Lung (tissue), 11 donors: ENCODE measurements at regions not wholly inside any gene's neighbourhood (a gene's known extent, or its start where the extent isn't known, plus 50 kb on each side); places are given as distances from the start of the nearest gene placed in this dataset.

Source experiments
- ATAC-seq: fragments of 200-7000 bp; cut with Tn5 transposase; one replicate; pipeline ENCODE4 v1.9.1; 2020; ENCODE audit warnings: moderate number of reproducible peaks; ENCODE audit not compliant: insufficient read depth, low FRiP score
- DNase-seq, 3 donors: peaks; one replicate each; pipeline ENCODE4 v3.0.0-alpha.2; 2013 to 2017
- H3K27ac ChIP-seq, 2 donors: one replicate each; pipeline ENCODE4 v1.5.1; 2013; ENCODE audit warnings: mild to moderate bottlenecking in 2 of 2, moderate library complexity in 2 of 2, control low read depth in 1 of 2, inconsistent platforms in 1 of 2, low read depth in 1 of 2, low read length in 1 of 2
- H3K27me3 ChIP-seq, 3 donors: one replicate each; pipeline ENCODE4 v1.5.1; 2013; ENCODE audit warnings: low read length in 2 of 3; ENCODE audit not compliant: control insufficient read depth in 3 of 3, insufficient read depth in 3 of 3
- H3K36me3 ChIP-seq, 4 donors: one replicate each; pipeline ENCODE4 v1.5.1; 2013; ENCODE audit warnings: low read length in 4 of 4, mild to moderate bottlenecking in 1 of 4, moderate library complexity in 1 of 4; ENCODE audit not compliant: control insufficient read depth in 4 of 4, insufficient read depth in 4 of 4
- H3K4me1 ChIP-seq, 5 donors: one replicate each; pipeline ENCODE4 v1.5.1; 2013; ENCODE audit warnings: low read length in 5 of 5, mild to moderate bottlenecking in 2 of 5, moderate library complexity in 1 of 5; ENCODE audit not compliant: control insufficient read depth in 5 of 5, insufficient read depth in 5 of 5
- H3K4me3 ChIP-seq: one replicate; pipeline ENCODE4 v1.5.1; 2013; ENCODE audit warnings: mild to moderate bottlenecking, control low read depth, moderate library complexity
- H3K9ac ChIP-seq, 2 donors: one replicate each; pipeline ENCODE4 v1.5.1; 2013; ENCODE audit warnings: low read length in 2 of 2, control low read depth in 1 of 2; ENCODE audit not compliant: insufficient read depth in 1 of 2
- H3K9me3 ChIP-seq, 4 donors: one replicate each; pipeline ENCODE4 v1.5.1; 2013; ENCODE audit warnings: low read length in 3 of 4, mild to moderate bottlenecking in 1 of 4, moderate library complexity in 1 of 4; ENCODE audit not compliant: control insufficient read depth in 4 of 4, insufficient read depth in 3 of 4
- CTCF ChIP-seq: IDR thresholded peaks from 2 replicates; pipeline ENCODE4 v1.5.1; 2012; ENCODE audit warnings: mild to moderate bottlenecking; ENCODE audit errors: control extremely low read depth, extremely low read depth
- WGBS, 2 donors: extraction: QIAGEN DNeasy Blood & Tissue Kit; methylation state at CpG; one replicate each; pipeline ENCODE4 v1.1.7; 2013; 5-methylcytosine and 5-hydroxymethylcytosine counted together
- donor health status: control.
- donor health status: control.
- donor health status: Bipolar disorder and iron deficiency.
- donor health status: healthy.
- donor health status: DM: yes; HTN: yes; CAD: no.

GRCh38 chr3:145737952-145738351 is 423.0 kb downstream of the PLOD2 start:
- 96 to 100% methylated on average over 1 of the region's 1 CpG for WGBS, 2 donors
- ATAC-seq (no peak), DNase-seq (no peak)
- Histone ChIP-seq H3K36me3 (no peaks in the 10 kb centered on the region), H3K9me3 (no peaks in the 10 kb centered on the region), H3K4me1 (no peaks in the 10 kb centered on the region), H3K27ac (no peak overlapping the region), H3K4me3 (no peak overlapping the region), H3K27me3 (no peaks in the 10 kb centered on the region), H3K9ac (no peak overlapping the region)
- no peak for TF ChIP-seq CTCF

- no peaks in the 10 kb centered on the region for H3K27me3 ChIP-seq
- ATAC-seq = no peak
- WGBS, 2 donors = 74 to 80% methylated on average over 4 of the region's 4 CpGs
Observed at GRCh38 chr3:145739926-145740325, 421.1 kb downstream of the PLOD2 start.

GRCh38 chr3:145750657-145751056 is 410.3 kb downstream of the PLOD2 start:
- Histone ChIP-seq H3K4me3 (no peak overlapping the region), H3K4me1 (no peaks in the 10 kb centered on the region), H3K9ac (no peak overlapping the region), H3K36me3 (no peaks in the 10 kb centered on the region), H3K27ac (no peak overlapping the region), H3K27me3 (no peaks in the 10 kb centered on the region), H3K9me3 (no peaks in the 10 kb centered on the region)
- TF ChIP-seq CTCF = no peak
- 93 to 95% methylated on average over 2 of the region's 2 CpGs for WGBS, 2 donors
- DNase-seq (no peak), ATAC-seq (no peak)

More at GRCh38 chr3:145739926-145740325, 421.1 kb downstream of the PLOD2 start:
- DNase-seq = no peak
- Histone ChIP-seq H3K4me1 (no peaks in the 10 kb centered on the region), H3K27ac (no peak overlapping the region), H3K36me3 (no peaks in the 10 kb centered on the region), H3K4me3 (no peak overlapping the region), H3K9ac (no peak overlapping the region), H3K9me3 (no peaks in the 10 kb centered on the region)
- TF ChIP-seq CTCF = no peak

GRCh38 chr3:145752576-145752975 is 408.4 kb downstream of the PLOD2 start:
- Histone ChIP-seq H3K27ac (no peak overlapping the region), H3K36me3 (no peaks in the 10 kb centered on the region), H3K9me3 (no peaks in the 10 kb centered on the region), H3K9ac (no peak overlapping the region), H3K4me1 (no peaks in the 10 kb centered on the region), H3K4me3 (no peak overlapping the region), H3K27me3 (no peaks in the 10 kb centered on the region)
- ATAC-seq = no peak
- TF ChIP-seq CTCF = no peak
- 75 to 87% methylated on average over 1 of the region's 1 CpG for WGBS, 2 donors
- no peak for DNase-seq
